Trophoblast cell (in vitro differentiated cells and primary cell): ENCODE measurements at regions not wholly inside any gene's neighbourhood (a gene's known extent, or its start where the extent isn't known, plus 50 kb on each side); places are given as distances from the start of the nearest gene placed in this dataset.

Experiments
- DNase-seq, 2 donors: peaks; one replicate each; pipeline ENCODE4 v3.0.0-alpha.2; 2016
- H2AFZ ChIP-seq: 2 replicates; pipeline ENCODE4 v1.6.1; 2013; ENCODE audit warnings: low read length, moderate library complexity, mild to moderate bottlenecking; ENCODE audit not compliant: insufficient read depth, poor library complexity
- H2AK5ac ChIP-seq: 2 replicates; pipeline ENCODE4 v1.6.1; 2013; ENCODE audit warnings: mild to moderate bottlenecking, low read length
- H2BK120ac ChIP-seq: 2 replicates; pipeline ENCODE4 v1.6.1; 2013; ENCODE audit warnings: low read length, mild to moderate bottlenecking, moderate library complexity; ENCODE audit not compliant: insufficient read depth, poor library complexity
- H2BK12ac ChIP-seq: 2 replicates; pipeline ENCODE4 v1.6.1; 2013; ENCODE audit warnings: mild to moderate bottlenecking, low read length, moderate library complexity
- H2BK5ac ChIP-seq: 2 replicates; pipeline ENCODE4 v1.6.1; 2013; ENCODE audit warnings: low read length, low read depth, moderate library complexity, mild to moderate bottlenecking; ENCODE audit not compliant: poor library complexity
- H3K14ac ChIP-seq: 2 replicates; pipeline ENCODE4 v1.6.1; 2013; ENCODE audit warnings: mild to moderate bottlenecking, low read length
- H3K18ac ChIP-seq: 2 replicates; pipeline ENCODE4 v1.6.1; 2013; ENCODE audit warnings: mild to moderate bottlenecking, low read length
- H3K23ac ChIP-seq: 2 replicates; pipeline ENCODE4 v1.6.1; 2013; ENCODE audit warnings: low read length
- H3K27ac ChIP-seq: 2 replicates; pipeline ENCODE4 v1.5.1; 2013; ENCODE audit warnings: low read depth, mild to moderate bottlenecking, inconsistent platforms, low read length, moderate library complexity
- H3K27me3 ChIP-seq: 2 replicates; pipeline ENCODE4 v1.6.1; 2013; ENCODE audit warnings: inconsistent platforms, mild to moderate bottlenecking, low read length, moderate library complexity; ENCODE audit not compliant: insufficient read depth
- H3K36me3 ChIP-seq, 2 experiments: 1 replicate in 1 of 2; 2 replicates in 1 of 2; pipeline ENCODE4 v1.6.1; 2013; ENCODE audit warnings: low read length in 2 of 2, mild to moderate bottlenecking in 2 of 2, moderate library complexity in 1 of 2; ENCODE audit not compliant: insufficient read depth in 2 of 2, control insufficient read depth in 1 of 2
- H3K4ac ChIP-seq: 2 replicates; pipeline ENCODE4 v1.6.1; 2013; ENCODE audit warnings: low read depth, mild to moderate bottlenecking, low read length, moderate library complexity
- H3K4me1 ChIP-seq, 2 experiments: 1 replicate in 1 of 2; 2 replicates in 1 of 2; pipeline ENCODE4 v1.6.1; 2013; ENCODE audit warnings: low read length in 2 of 2, mild to moderate bottlenecking in 2 of 2, moderate library complexity in 1 of 2; ENCODE audit not compliant: insufficient read depth in 2 of 2, control insufficient read depth in 1 of 2
- H3K4me2 ChIP-seq: 2 replicates; pipeline ENCODE4 v1.6.1; 2013; ENCODE audit warnings: inconsistent platforms, mild to moderate bottlenecking, low read length, moderate library complexity
- H3K4me3 ChIP-seq: 2 replicates; pipeline ENCODE4 v1.5.1; 2013; ENCODE audit warnings: mild to moderate bottlenecking, low read depth, low read length, inconsistent platforms
- H3K79me1 ChIP-seq: one replicate; pipeline ENCODE4 v1.6.1; 2013; ENCODE audit warnings: low read length
- H3K79me2 ChIP-seq: 2 replicates; pipeline ENCODE4 v1.6.1; 2013; ENCODE audit warnings: low read length, mild to moderate bottlenecking; ENCODE audit not compliant: control insufficient read depth, insufficient read depth, poor library complexity
- H3K9ac ChIP-seq: 2 replicates; pipeline ENCODE4 v1.6.1; 2013; ENCODE audit warnings: mild to moderate bottlenecking, low read length
- H3K9me3 ChIP-seq: 2 replicates; pipeline ENCODE4 v1.6.1; 2013; ENCODE audit warnings: low read depth, mild to moderate bottlenecking, control low read depth, inconsistent platforms, low read length; ENCODE audit not compliant: insufficient read depth
- H4K12ac ChIP-seq: 2 replicates; pipeline ENCODE4 v1.6.1; 2013; ENCODE audit warnings: low read depth, mild to moderate bottlenecking, low read length, moderate library complexity
- H4K8ac ChIP-seq: 2 replicates; pipeline ENCODE4 v1.6.1; 2013; ENCODE audit warnings: low read depth, mild to moderate bottlenecking, low read length, moderate library complexity
- H4K91ac ChIP-seq: one replicate; pipeline ENCODE4 v1.6.1; 2013; ENCODE audit warnings: low read depth, mild to moderate bottlenecking, low read length, moderate library complexity
- WGBS: extraction: QIAGEN DNeasy Blood & Tissue Kit; methylation state at CpG from one replicate; pipeline ENCODE4 v1.1.7; 2013; ENCODE audit warnings: missing lambda C conversion rate; ENCODE audit not compliant: insufficient read length, insufficient coverage; ENCODE audit errors: extremely low coverage; 5-methylcytosine and 5-hydroxymethylcytosine counted together

DNA sequence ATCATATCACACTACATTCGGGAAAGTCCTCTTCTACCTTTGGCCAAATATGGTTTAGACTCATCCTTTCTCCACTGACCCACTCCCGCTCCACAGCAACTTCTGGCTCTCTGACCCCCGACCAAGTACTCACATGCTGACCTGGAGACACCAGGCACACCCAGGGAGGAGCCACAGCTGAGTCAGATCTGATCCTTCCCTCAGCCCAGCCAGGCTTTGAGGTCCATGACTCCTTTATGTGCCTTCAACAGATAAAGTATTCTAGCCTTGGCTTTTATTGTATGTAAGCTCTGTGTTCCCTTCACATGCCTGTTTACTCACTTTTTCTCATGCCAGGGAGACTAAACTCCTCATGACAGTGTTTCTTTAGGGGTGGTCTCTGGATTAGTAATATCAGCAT is 166.9 kb upstream of the UMPS start:
- Histone ChIP-seq H3K27me3 (no peaks in the 10 kb centered on the region), H4K12ac (no peak overlapping the region), H4K8ac (no peak overlapping the region), H3K79me1 (no peaks in the 10 kb centered on the region), H2AFZ (no peak overlapping the region), H3K4me2 (no peak overlapping the region), H3K18ac (no peak overlapping the region), H2BK12ac (no peak overlapping the region), H2BK5ac (no peak overlapping the region), H3K36me3 (peaks cover 0 to 1% of the 10 kb centered on the region in 2 experiments), H3K4ac (no peak overlapping the region), H2AK5ac (no peak overlapping the region), H3K9me3 (no peaks in the 10 kb centered on the region), H3K4me1 (peaks cover 8 to 15% of the 10 kb centered on the region in 2 experiments), H3K79me2 (no peaks in the 10 kb centered on the region), H3K27ac (no peak overlapping the region), H3K4me3 (no peak overlapping the region), H3K9ac (no peak overlapping the region), H2BK120ac (no peak overlapping the region), H3K14ac (no peak overlapping the region), H3K23ac (no peak overlapping the region), H4K91ac (no peak overlapping the region)
- no CpG with 5 or more reads among the region's 3 CpGs for WGBS
- no peak for DNase-seq

DNA sequence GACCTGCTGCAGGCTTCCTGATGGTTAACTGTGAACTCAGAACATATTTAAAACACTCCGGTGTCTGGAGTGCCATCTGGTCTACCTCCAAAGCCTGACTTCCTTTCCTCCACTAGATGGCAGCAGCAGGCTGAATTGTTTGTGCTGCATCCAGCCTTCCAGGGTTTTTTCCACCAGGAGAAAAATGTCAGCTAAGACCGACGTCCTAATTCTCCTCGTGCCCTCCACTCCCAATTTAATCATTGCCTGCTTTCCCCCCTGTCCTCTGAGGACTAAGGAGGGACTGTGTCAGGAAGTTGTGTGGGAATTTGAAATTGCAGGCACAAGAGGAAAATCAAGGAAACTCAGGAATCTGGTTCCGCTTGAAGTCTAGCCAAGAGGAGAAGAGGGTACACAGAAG is 165.2 kb upstream of the UMPS start:
- Histone ChIP-seq H4K8ac (peak overlapping the region; percentile 8), H4K91ac (no peak overlapping the region), H3K4me3 (no peak overlapping the region), H2BK120ac (no peak overlapping the region), H3K79me2 (no peaks in the 10 kb centered on the region), H3K4me1 (peaks cover 4 to 9% of the 10 kb centered on the region in 2 experiments), H3K4me2 (peak overlapping the region; percentile 11), H3K23ac (no peak overlapping the region), H3K27me3 (no peaks in the 10 kb centered on the region), H3K27ac (no peak overlapping the region), H4K12ac (no peak overlapping the region), H3K14ac (no peak overlapping the region), H3K9ac (no peak overlapping the region), H2AK5ac (no peak overlapping the region), H2AFZ (no peak overlapping the region), H2BK5ac (no peak overlapping the region), H3K79me1 (no peaks in the 10 kb centered on the region), H3K18ac (no peak overlapping the region), H3K36me3 (peaks cover 0 to 1% of the 10 kb centered on the region in 2 experiments), H2BK12ac (no peak overlapping the region), H3K9me3 (no peaks in the 10 kb centered on the region), H3K4ac (no peak overlapping the region)
- WGBS = no CpG with 5 or more reads among the region's 5 CpGs
- DNase-seq = peak; percentile 57 to 91

DNA sequence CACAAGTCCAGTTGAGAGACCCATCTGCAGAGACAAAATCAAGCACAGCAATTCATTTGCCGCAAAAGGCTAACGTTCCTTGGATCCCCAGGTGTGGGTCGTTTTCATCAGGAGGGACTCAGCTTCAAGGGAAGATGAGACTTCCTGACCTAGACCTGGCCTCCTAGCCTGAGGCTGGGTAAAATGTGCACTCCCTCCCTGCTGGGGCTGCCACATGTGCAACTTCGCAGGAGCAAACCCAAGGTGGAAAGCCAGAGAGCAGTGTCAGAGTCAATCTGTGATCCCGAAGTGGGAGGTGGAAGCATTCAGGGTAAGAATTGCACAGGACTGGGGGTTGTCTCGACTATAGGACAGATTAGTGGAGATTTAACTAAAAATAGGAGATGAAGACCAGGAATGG is 164.7 kb upstream of the UMPS start:
- Histone ChIP-seq H4K8ac (no peak overlapping the region), H3K4me3 (no peak overlapping the region), H3K9ac (no peak overlapping the region), H4K91ac (no peak overlapping the region), H3K79me1 (no peaks in the 10 kb centered on the region), H2BK12ac (no peak overlapping the region), H2BK120ac (no peak overlapping the region), H3K4me1 (peaks cover 2 to 7% of the 10 kb centered on the region in 2 experiments), H3K9me3 (no peaks in the 10 kb centered on the region), H3K4ac (no peak overlapping the region), H3K4me2 (no peak overlapping the region), H4K12ac (no peak overlapping the region), H3K14ac (no peak overlapping the region), H3K23ac (no peak overlapping the region), H2AK5ac (no peak overlapping the region), H2AFZ (no peak overlapping the region), H3K18ac (no peak overlapping the region), H3K27me3 (no peaks in the 10 kb centered on the region), H3K27ac (no peak overlapping the region), H3K79me2 (no peaks in the 10 kb centered on the region), H2BK5ac (no peak overlapping the region), H3K36me3 (peaks cover 0 to 1% of the 10 kb centered on the region in 2 experiments)
- no peak for DNase-seq
- WGBS = no CpG with 5 or more reads among the region's 6 CpGs

DNA sequence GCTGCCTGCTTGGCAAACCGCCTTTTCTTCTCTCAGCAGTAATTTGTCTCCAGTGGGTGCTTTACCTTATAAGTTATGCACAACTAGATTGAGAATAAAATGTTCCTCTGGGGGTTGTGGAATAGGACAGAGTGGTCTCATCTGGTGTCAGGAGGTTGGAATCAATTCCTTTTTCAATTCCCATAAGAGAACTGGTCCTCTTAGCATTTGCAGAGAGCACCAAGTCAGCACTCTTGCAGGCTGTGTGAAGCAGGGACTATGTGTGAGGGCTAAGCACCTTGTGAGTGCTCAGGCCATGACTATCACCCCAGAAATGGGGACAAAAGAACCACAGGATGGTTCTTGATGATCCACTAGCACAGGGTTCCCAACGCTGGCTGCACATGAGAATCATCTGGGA is 163.6 kb upstream of the UMPS start:
- Histone ChIP-seq H3K9ac (no peak overlapping the region), H3K79me1 (no peaks in the 10 kb centered on the region), H3K4me1 (peaks cover 2 to 7% of the 10 kb centered on the region in 2 experiments), H2BK12ac (no peak overlapping the region), H2BK120ac (no peak overlapping the region), H3K27ac (no peak overlapping the region), H3K4me3 (no peak overlapping the region), H3K14ac (no peak overlapping the region), H2AK5ac (no peak overlapping the region), H3K79me2 (no peaks in the 10 kb centered on the region), H2BK5ac (no peak overlapping the region), H3K36me3 (peaks cover 0 to 1% of the 10 kb centered on the region in 2 experiments), H4K12ac (no peak overlapping the region), H3K4ac (no peak overlapping the region), H3K23ac (no peak overlapping the region), H4K8ac (no peak overlapping the region), H3K4me2 (no peak overlapping the region), H3K27me3 (no peaks in the 10 kb centered on the region), H2AFZ (no peak overlapping the region), H4K91ac (no peak overlapping the region), H3K18ac (no peak overlapping the region), H3K9me3 (no peaks in the 10 kb centered on the region)
- no peak for DNase-seq
- WGBS = no CpG with 5 or more reads among the region's 2 CpGs
